ENCODE measurements at regions not wholly inside any gene's neighbourhood (a gene's known extent, or its start where the extent isn't known, plus 50 kb on each side); places are given as distances from the start of the nearest gene placed in this dataset.
"Not testable (repeated sequence)": the region's sequence is repeated elsewhere in the genome, so short reads cannot be mapped to it uniquely, and the experiment has no call there.

DNA sequence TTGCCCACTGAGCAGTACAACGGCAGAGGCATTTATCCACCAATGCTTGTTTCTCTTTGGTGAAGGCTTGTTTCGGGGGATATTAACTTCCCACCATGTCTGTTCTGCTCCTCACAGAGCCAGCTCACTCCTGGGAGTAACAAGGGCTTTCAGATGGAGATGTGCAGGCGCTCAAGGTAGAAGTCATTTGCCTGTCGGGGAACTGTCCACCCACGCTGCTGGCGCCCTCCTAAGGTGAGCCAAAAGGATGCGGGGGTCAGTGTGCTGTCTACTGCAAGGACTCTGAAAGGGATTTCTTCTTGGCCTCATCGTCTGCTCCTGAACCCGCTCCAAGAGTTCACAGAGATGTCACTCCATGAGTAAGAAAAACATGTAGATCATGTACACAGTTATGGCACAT lies 57.0 kb upstream of the CYRIA start:
- DNase-seq (ENCODE audit: low spot score): peak; percentile 58

DNA sequence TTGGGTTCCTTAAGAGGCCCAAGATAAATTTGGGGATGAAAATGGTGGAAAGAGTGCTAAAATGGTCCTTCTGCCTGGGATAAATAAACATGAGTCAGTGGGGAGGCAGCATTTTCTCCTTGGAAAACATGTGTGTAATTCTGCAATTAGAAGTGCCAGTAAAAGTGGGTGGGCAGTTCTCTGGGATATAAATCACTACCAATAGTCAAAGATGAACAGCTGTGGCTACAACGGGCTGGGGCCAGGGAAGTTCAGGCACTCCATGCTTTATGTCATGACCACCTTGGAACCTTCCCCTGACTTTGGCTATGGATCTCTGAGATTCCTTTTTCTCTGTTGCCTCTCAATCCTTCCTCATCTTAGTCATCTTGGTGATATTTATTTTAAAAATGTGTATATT lies 56.5 kb upstream of the CYRIA start:
- DNase-seq (ENCODE audit: low spot score): no peak

DNA sequence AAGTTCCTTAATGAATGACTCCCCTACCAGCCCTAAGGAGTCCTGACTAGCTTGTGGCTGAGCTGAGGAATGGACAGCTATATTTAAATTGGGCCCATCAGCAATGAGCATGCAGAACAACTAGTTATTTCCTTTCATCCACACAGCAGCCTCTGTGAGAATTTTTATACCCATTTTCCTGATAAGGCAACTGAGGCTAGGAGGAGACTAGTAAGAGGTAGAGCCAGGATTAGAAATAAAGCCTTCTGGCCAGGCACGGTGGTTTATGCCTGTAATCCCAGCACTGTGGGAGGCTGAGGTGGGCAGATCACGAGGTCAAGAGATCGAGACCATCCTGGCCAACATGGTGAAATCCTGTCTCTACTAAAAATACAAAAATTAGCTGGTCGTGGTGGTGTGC lies 55.9 kb upstream of the CYRIA start:
- not testable (repeated sequence) for DNase-seq (ENCODE audit: low spot score)

DNA sequence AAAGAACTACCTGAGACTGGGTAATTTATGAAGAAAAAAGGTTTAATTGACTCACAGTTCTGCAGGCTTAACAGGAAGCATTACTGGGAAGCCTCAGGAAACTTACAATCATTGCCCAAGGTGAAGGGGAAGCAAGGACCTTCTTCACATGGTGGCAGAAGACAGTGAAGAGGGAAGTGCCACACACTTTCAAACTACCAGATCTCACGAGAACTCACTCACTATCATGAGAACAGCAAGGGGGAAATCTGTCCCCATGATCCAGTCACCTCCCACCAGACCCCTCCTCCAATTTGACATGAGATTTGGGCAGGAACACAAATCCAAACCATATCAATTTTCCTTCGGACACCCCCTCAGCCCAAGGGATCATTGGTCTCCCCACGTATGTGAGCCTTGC lies 55.1 kb upstream of the CYRIA start:
- not testable (repeated sequence) for DNase-seq (ENCODE audit: low spot score)

DNA sequence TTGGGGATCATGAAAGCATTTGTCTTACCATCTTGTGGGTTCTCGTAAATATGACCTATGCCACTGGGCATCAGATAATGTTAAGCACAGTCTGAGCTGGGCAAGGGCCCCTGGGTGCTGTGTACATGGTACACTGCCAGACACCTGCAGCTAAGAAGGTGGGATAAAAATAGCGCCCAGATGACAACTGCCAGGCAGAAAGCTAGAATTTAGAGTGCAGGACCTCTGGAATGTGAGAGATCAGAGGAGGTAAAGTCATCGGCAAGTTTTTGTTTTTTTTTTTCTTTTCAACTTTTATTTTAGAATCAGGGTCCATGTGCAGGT lies 53.8 kb upstream of the CYRIA start:
- DNase-seq (ENCODE audit: low spot score): no peak

DNA sequence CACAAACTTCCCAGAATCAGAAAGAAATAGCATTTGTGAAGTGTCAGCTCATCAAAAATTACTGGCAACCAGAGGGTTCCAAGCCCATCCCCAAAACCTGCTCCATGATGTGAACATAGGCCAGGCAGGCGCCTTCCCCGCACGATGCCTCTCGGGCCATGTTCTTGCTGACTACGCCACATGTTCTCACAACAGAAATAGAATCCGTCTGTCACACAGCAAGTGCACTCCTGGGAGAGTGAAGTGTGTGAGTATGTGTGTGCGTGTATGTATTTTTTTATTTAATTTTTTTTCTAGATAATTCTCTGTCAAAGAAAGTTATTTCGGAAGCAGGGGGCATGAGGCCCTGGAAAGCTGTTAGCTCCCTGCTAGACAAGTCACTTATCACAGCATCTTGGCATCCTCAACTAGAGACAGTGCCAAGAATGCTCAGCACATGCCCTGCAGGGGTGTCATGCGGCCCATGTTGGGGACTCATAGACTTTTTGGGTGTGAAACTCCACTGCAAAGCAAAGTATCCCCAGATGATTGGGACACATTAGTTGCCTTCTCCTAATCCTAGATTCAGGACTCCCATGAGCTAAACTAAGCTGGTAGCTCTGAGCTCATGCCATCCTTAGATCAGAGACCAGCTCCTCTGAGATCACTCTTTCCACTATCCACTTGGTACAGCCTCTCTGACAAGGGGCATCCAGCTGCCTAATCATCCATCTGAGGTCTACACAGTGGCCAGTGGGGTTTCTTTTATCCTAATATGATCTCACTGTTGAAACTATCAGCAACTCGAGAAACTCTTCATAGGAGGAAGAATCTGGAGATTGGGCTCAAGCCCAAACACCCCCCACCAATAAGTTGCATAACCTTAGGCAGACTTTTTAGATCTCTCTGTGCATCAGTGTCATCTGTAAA lies 53.2 kb upstream of the CYRIA start:
- no peak for DNase-seq (ENCODE audit: low spot score)

DNA sequence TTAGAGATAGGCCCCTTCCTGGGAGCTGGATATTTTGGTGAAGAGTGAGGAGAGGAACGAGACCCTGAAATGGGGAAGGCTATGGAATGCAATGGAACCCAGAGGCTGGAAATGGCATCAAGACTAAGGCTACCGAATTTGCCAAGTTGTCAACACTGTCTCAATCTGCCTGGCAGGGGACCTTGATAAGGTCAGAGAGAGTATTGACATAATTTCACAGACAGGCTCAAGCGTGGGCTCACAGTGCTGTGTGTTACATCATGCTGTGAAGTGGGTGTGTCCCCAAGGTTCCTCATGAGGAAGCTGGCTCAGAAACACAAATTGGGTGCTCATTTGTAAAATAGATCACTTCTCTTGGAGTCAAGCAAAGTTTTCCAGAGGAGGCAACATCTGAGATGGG lies 51.8 kb upstream of the CYRIA start:
- DNase-seq (ENCODE audit: low spot score): no peak

DNA sequence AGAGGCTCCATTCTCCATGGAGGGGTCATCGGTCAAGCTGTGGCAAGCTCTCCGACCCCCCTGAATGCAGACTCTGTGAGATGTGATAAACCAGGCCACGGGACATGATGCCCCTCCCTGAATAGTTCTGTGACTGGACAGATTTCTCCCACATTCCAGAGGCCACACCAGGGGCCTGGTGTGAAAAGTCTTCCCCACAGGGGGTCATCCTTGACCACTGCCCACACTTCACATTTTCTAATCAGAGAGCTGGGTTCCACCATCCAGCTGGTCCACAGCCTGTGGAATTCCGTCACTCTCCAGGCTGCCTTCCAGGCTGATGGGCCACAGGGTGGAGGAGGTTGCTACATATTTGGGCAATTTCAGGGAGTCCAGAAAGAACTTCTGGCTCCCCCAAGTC lies 51.3 kb upstream of the CYRIA start:
- no peak for DNase-seq (ENCODE audit: low spot score)

DNA sequence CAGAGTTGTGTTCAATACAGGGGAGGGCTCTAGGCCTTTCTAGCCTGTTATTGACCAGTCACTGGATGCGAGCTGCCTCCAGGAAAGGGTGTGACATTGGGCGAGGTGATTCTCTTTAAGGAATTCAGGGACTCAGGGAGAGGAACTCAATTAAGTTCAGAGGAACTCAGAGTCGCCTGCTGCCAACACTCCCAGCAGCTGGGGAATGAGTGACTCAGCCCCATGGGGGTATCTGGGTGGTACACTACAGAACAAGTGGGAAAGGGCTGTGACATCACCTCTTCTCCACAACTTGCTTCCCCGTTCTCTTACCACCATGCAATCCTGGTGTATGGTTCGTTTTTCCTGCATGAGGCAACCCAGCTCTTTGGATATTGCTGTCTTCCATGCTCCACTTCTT lies 50.4 kb upstream of the CYRIA start:
- no peak for DNase-seq (ENCODE audit: low spot score)

Measured in iPS-NIHi11 (cell line).